Activated T-helper 1 cell treated with Interleukin-2 at 50 U/mL for 16 hours (primary cell): ENCODE measurements at regions not wholly inside any gene's neighbourhood (a gene's known extent, or its start where the extent isn't known, plus 50 kb on each side); places are given as distances from the start of the nearest gene placed in this dataset.

Source experiments
- DNase-seq: peaks from one replicate; pipeline ENCODE4 v3.0.0-alpha.2; 2020; ENCODE audit warnings: low read depth

DNA sequence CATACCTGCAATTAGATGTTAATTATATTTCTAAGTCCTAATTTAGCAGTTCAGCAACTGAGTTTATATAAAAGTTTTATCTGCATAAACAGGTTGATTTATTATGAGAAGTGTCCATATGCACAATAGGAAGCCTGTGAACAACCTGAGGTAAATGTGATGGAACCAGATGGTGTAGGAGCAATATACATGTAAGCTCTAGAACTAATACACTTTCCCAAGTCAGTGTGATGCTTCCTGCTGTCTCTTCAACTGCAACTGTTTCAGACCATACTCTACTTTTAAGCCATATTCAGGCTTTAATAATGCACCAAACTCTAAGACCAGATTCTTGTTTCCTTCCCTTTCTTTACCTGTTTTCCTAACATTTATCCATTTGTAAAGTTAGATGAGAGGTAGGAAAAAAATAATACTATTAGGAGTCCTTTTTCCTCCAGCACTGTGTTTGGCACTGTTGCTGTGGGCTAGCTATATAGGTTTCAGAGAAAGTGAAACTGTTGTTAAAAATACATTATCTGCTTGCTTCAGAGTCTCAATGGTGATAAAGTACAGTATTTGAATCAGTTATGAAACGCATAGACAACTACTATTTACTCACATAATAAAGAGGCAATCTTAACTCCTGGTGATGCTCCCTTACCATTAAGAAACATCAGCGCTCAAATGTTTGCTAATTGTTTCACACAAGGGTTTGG is 1009.3 kb downstream of the GRIK2 start:
- no peak for DNase-seq

DNA sequence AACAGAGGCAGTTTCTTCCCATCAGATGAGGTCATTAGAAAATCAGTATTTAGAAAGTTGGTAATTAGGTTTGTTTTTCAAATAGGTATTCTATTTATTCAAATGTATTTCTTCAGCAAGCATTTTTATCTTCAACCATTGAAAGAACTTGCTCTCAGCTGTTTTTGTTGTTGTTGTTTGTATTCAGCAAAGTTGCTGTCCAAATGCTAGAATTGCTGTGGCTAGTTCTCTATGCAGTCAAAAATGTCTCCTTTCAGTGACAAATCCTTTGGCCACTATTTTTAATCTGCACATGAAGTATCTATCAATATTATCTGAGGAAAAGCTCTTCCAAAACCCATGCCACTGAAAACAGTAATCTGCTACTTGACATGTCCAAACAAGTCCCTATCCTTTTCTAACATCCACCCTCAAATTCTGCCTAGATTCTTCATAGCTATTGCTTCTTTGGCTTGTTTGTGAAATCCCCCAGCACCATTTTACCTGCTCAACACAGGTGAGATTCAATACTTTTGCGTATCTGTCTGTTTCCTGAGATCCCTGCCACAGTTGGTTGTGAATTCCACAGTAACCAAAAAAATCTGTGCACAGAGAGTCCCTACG is 1005.4 kb downstream of the GRIK2 start:
- DNase-seq = no peak

DNA sequence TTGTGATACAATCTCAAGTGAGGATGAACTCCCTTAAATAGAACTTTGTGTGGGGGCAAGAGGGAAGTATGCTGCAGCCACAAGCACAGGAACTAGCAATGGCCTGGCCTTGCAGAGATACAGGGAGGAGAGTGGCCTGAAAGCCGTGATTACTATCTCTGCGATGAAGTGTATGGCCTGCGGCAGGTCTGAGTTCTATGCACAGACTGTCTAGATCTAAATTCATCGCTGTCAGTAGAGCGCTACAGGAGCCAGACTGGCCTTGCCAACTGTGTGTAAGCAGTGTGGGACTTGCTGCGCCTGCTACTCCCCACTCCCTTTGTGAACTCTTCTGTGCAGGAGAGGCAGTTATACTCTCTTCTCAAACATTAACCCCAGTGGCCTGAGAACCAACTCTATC is 997.0 kb downstream of the GRIK2 start:
- DNase-seq = no peak

GRCh38 chr6:102389994-102390393 is 996.5 kb downstream of the GRIK2 start:
- no peak for DNase-seq

GRCh38 chr6:102387326-102388033 is 994.0 kb downstream of the GRIK2 start:
- no peak for DNase-seq

DNA sequence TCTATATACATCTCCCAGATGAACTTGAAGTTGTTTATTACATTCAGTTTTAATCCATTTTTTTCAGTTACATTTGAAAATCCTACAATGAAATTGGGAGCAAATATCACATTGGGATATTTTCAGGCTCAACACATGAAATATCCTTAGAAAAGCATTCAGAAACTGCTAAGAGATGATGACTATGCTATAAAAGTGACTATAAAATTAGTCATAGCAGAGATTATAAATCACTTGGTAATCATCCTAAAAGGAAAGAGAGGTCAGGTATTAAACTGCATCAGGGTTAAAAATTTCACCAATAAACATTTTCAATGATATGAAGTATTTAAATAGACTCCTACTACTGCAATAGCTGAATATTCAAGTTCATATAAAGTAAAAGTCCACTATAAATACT is 987.7 kb downstream of the GRIK2 start:
- no peak for DNase-seq

DNA sequence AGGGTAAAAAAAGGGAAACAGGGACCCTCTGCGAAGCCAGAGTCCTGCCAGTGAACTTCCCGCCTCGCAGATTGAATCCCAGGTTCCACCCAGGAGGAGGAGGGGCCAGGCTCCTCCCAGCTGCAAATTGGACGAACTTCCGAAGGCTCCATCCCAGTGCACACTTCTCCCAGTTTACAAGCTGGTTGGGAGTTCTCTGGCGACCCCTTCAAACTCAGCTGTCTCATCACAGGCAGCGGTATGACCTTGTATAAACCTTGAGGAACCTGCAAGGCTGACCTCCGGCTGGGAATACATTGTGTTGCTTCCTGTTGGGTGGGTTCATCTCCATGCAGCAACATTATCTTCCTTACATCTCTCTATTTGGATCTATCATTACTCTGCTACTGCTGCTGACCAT is 962.7 kb downstream of the GRIK2 start:
- no peak for DNase-seq

DNA sequence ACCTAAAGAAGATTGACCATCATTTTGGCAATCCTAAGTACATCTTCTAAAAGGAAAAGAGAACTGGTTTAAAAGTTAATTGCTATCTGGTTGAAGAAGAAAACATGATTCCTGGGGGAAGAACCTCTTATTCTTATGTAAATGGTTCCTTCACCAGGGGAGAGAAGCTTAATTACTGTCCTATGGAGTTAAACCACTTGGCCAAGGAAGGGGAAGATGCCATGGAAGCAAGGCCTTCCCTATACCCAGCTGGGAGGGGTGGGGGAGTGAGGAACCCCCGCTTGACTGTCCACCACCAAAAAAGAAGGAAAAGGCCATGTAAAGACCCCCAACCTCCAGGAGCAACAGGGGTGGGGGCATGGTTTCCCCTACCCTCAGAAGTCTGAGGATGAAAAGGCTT is 962.1 kb downstream of the GRIK2 start:
- DNase-seq = no peak

GRCh38 chr6:102352552-102352951 is 959.0 kb downstream of the GRIK2 start:
- DNase-seq = no peak

DNA sequence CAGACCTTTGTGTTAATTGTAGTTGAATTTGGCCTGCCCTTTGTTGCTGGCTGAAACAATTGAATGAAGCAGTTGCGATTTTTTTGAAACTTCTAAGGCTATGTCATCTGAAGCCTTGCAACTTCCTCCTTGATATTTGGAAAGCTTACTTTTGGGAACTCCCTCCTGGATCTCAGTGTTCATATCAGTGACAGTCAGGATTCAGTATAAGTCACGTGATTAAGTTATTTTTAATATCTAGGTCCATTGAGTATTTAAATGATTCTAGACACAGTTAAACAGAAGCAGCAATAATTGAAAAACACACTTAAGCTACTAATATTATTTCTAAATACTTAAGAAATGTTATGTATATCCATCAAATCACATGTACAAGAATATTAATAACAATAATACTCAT is 951.3 kb downstream of the GRIK2 start:
- no peak for DNase-seq

DNA sequence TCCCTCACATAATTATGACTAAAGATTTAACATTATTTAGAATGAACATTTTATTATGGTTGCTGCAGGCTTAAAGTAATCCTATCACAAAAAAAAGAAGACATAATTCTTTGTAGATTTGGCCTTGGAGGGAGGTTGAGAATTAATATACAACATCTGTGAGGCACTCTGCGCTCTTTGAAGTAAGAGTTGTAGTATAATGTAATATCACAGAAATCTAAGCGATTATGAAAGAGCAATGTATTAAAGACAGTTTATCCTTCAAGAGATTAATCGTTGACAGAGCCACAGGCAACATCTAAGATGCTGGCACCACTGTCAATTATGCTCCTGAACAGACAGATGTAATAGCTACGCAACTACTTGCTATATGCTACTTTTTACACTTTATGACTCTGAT is 946.8 kb downstream of the GRIK2 start:
- no peak for DNase-seq

GRCh38 chr6:102333736-102334135 is 940.2 kb downstream of the GRIK2 start:
- no peak for DNase-seq

GRCh38 chr6:102327697-102328225 is 934.3 kb downstream of the GRIK2 start:
- DNase-seq = no peak

GRCh38 chr6:102313699-102314098 is 920.2 kb downstream of the GRIK2 start:
- no peak for DNase-seq

GRCh38 chr6:102309700-102310099 is 916.2 kb downstream of the GRIK2 start:
- no peak for DNase-seq

GRCh38 chr6:102300350-102300749 is 906.8 kb downstream of the GRIK2 start:
- no peak for DNase-seq

- DNase-seq = no peak
These were observed 904.5 kb downstream of the GRIK2 start for GRCh38 chr6:102298051-102298450.
